T-helper 1 cell treated with Interleukin-12 subunit alpha and Interleukin-12 subunit beta and Interleukin-4 antibody, amounts not matched to agents 30 ng/mL and 1 ng/mL, for 36 hours (primary cell): ENCODE measurements at regions not wholly inside any gene's neighbourhood (a gene's known extent, or its start where the extent isn't known, plus 50 kb on each side); places are given as distances from the start of the nearest gene placed in this dataset.

Source experiments
- intact Hi-C: fragments of 100-400 bp; cut with micrococcal nuclease; formaldehyde crosslinking; loops from one replicate; pipeline ENCODE4 v1.15.1; 2024

GRCh38 chr20:51076786-51077685 lies 54.1 kb upstream of the KCNG1 start:
- intact Hi-C loops = no loop called here

DNA sequence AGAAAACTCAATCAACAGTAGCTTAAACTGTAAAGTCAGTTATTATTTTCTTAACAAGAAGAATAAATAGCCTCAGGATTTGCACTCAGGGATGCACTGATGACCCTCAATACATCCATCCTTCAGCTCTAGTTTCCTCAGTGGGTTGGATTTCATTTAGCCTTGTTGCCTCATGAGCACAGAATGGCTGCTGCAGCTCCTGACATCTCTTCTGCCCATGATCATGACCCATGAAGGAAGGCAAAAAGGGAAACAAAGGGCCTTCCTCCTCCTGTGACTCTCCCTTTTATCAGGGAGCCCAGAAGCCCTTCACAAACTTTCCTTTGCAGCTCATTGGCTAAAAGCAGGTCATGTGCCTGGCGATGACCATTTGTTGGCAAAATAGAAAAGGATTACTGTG lies 51.2 kb upstream of the KCNG1 start:
- intact Hi-C loops = no loop called here
